ENCODE measurements at regions not wholly inside any gene's neighbourhood (a gene's known extent, or its start where the extent isn't known, plus 50 kb on each side); places are given as distances from the start of the nearest gene placed in this dataset.

DNA sequence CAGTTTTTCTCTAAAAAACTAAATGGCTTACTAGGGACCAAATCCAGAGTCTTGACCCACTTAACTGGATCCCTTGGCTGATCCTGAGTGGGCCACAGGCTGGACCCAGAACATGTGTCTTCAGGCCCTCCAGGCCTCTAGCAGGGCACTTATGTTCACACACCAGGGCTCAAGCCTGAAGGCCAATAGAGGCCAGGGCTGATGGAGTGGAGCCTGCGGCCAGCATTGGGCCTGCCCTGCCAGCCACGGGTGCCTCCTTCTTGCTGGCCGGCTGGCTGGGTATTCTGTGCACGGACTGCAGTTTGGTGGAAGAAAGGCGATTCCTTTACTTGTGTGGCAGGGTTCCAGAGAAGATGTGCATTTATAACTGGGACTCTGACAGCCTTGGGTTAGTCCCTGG, 103.0 kb upstream of the ZNF32 start:
- DNase-seq = no peak

- no peak for DNase-seq
Measured at GRCh38 chr10:43749940-43750552, 101.4 kb upstream of the ZNF32 start.

DNA sequence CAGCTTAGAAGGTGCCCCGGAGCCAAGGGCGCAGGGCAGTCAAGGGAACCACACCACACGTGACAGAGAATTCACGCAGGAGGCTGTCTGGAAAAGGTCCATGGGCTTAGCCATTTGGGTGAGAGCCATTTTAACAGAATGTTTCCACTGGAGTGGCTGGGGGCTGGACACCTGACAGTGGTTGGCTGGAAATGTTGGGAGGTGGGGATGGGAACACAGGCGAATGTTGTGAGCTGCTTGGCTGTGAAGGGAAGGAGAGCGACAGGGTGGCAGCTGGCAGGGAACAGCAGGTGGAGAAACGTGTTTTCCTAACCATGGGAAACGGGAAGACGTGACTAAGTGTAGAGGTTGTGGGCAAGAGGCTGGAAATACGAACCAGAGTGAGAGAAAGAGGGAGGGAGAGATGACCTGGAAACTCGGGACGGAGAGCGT, 100.5 kb upstream of the ZNF32 start:
- DNase-seq = no peak

GRCh38 chr10:43748560-43748959, 99.9 kb upstream of the ZNF32 start:
- DNase-seq = no peak

DNA sequence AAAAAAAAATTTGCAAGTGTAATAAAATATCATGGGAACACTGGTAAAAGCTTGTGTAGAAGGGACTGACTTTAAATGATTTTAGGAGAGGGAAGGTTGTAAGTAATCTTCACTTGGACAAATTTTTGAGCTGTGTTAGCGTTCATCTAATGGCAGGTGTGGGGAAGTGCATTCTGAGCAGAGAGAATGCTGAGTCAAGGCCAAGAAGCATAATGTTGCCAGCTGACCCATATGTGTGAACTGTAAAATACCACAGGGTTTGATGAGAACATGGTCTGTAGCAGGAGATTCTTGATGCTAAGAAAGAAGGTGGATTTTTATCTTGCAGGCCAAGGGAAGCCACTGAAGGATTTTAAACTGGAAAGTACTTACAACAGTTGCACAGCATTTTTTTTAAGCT, 98.2 kb upstream of the ZNF32 start:
- DNase-seq = no peak

DNA sequence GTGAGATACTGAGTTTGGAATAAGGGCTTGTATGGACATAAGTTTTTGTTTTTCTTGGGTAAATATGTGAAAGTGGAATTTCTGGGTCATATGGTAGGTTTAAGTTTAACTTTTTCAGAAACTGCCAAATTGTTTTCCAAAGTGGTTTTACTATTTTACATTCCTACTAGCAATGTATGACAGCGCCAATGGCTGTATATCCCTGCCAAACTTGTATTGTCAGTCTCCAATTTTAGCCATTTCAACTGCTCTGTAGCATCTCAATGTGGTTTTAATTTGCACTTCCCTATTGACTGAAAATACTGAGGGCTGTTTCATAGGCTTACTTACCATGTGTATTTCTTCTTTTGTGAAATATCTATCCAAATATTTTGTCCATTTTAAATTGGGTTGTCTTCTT, 90.5 kb upstream of the ZNF32 start:
- DNase-seq = peak; percentile 69

GRCh38 chr10:43737003-43737402, 88.3 kb upstream of the ZNF32 start:
- no peak for DNase-seq

DNA sequence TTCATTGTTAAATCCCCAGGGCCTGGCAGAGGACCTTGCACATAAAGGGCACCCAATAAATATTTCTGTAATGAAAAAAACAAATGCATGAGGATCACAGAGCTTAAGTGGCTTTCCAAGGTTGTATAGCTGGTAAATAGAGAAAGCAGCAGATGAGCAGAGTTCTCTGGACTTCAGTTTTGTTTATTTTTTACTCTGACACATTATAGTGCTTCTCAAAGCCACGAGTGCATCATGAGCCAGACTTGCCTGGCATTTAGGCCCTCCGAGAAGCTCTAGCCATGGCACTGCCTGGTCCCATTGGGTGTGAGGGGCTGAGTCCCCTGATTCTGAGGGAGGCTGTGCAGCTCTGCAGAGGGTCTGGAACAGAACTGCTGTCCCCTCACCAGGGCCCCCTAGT, 87.2 kb upstream of the ZNF32 start:
- DNase-seq = peak; percentile 56

GRCh38 chr10:43734716-43735115, 86.0 kb upstream of the ZNF32 start:
- DNase-seq = peak; percentile 62

DNA sequence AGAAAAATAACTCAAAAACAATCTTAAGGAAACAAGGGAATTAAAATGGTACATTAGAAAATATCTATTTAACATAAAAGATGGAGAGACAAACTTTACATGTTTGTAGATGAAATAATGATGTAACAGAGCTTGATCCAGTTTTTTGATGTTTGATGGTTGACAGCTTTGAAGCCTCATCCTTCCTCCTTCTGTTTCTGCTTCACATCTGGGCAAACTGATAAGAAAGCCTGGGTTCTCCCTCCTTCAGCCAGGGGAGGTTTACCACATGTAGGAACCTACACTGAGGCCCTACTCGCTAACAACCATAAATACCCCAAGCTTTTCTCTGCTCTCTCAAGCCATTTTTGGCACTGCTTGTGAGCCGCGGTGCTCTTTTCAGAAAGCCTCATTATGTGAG, 82.8 kb upstream of the ZNF32 start:
- no peak for DNase-seq

GRCh38 chr10:43728425-43728824, 79.7 kb upstream of the ZNF32 start:
- DNase-seq = no peak

GRCh38 chr10:43727935-43728334, 79.3 kb upstream of the ZNF32 start:
- no peak for DNase-seq

- DNase-seq = no peak
Measured at GRCh38 chr10:43715334-43715733, 66.7 kb upstream of the ZNF32 start.

GRCh38 chr10:43712821-43713584, 64.3 kb upstream of the ZNF32 start:
- no peak for DNase-seq

- DNase-seq = no peak
Measured at GRCh38 chr10:43710772-43711471, 62.2 kb upstream of the ZNF32 start.

DNA sequence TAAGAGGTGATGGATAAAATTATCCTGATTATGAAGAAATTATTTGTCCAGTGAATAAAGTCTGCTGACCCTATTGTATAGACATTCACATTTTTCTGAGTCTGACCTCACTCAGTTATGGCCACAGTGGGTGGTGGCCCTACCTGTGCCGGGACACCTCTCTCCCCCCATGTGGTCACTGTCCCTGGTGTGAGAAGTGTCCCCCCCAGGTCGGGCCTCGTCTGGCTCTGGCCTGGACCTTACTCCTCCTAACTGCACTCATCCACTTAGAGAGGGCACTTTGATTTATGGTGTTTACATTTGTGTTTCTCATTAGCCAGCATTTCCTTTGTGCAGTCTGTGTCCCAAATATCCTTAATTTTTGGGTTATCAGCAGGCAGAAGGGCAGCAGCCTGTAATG, 59.6 kb upstream of the ZNF32 start:
- DNase-seq = no peak

GRCh38 chr10:43707770-43708169, 59.1 kb upstream of the ZNF32 start:
- peak; percentile 72 for DNase-seq

- no peak for DNase-seq
Measured at GRCh38 chr10:43706166-43706565, 57.5 kb upstream of the ZNF32 start.

DNA sequence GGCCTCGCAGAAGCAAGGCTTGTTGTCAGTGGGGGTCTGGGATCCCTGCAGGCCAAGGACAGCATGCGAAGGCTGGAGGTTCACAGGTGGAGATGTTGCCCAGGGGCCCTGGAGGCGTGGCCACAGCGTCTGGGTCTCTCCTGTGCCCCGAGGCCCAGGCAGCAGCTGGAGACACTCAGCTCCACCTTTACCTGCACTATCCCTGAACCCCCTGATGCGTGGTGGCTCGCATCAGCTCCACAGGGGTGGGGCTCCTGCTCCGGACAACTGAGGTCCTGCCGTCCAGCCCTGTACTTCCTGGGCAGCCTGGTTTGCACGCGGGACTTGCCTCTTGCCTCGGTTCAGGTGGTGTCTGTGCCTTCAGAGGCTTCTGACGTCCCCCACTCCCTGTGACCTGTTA, 54.6 kb upstream of the ZNF32 start:
- DNase-seq = no peak

DNA sequence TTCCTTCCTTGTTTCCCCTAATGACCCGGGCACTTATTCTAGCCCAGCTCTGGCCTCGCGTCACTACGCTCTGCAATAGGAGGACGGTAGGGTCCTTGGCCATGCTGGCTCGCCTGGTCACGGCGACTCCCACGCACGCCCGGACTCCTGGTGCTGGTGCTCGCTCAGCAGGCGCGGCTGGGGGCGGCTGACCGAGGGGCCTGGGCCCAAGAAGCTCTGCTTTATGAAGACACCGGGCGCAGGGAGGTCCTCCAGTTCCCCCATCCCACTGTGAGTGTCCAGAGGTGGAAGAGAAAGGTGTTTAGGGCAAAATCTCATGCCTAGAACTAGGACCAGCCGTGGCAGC, 54.2 kb upstream of the ZNF32 start:
- no peak for DNase-seq

GRCh38 chr10:43702213-43702935, 53.7 kb upstream of the ZNF32 start:
- no peak for DNase-seq

GRCh38 chr10:43701295-43701694, 52.6 kb upstream of the ZNF32 start:
- DNase-seq = no peak

- peak; percentile 70 for DNase-seq
Measured at GRCh38 chr10:43700306-43700705, 51.6 kb upstream of the ZNF32 start.

GRCh38 chr10:43699516-43699915, 50.8 kb upstream of the ZNF32 start:
- no peak for DNase-seq
